ENCODE measurements at regions not wholly inside any gene's neighbourhood (a gene's known extent, or its start where the extent isn't known, plus 50 kb on each side); places are given as distances from the start of the nearest gene placed in this dataset.
"Not testable (repeated sequence)": the region's sequence is repeated elsewhere in the genome, so short reads cannot be mapped to it uniquely, and the experiment has no call there.

- in situ Hi-C loops (cut with HindIII; ENCODE audit: low pct_ligation_motif_present, low sequenced_read_pairs), result no loop called here
- Histone ChIP-seq H3K27ac (no peak overlapping the region), H3K36me3 (replicated peaks) (no peaks in the 10 kb centered on the region), H3K27me3 (replicated peaks) (no peaks in the 10 kb centered on the region), H3K4me3 (ENCODE audit: low read depth, low read length) (no peak overlapping the region)
- no peak for TF ChIP-seq CTCF (IDR thresholded peaks at IDR 0.05; ENCODE audit: low read depth, low read length, missing control alignments)
- no peak for DNase-seq
Observed at GRCh38 chr2:241984658-241985057, 115.1 kb downstream of the RTP5 start.

GRCh38 chr2:241985161-241985985 is 115.8 kb downstream of the RTP5 start:
- H3K4me3 ChIP-seq (ENCODE audit: low read depth, low read length); H3K27ac ChIP-seq; H3K27me3 ChIP-seq (replicated peaks); DNase-seq; in situ Hi-C loops (cut with HindIII; ENCODE audit: low pct_ligation_motif_present, low sequenced_read_pairs); H3K36me3 ChIP-seq (replicated peaks): not testable (repeated sequence)

- no peak for TF ChIP-seq CTCF (IDR thresholded peaks at IDR 0.05; ENCODE audit: low read depth, low read length, missing control alignments)
- no peaks in the 10 kb centered on the region for H3K27me3 ChIP-seq (replicated peaks)
- no peaks in the 10 kb centered on the region for H3K36me3 ChIP-seq (replicated peaks)
- no peak overlapping the region for H3K4me3 ChIP-seq (ENCODE audit: low read depth, low read length)
- no peak overlapping the region for H3K27ac ChIP-seq
- no peak for DNase-seq
- in situ Hi-C loops (cut with HindIII; ENCODE audit: low pct_ligation_motif_present, low sequenced_read_pairs), result no loop called here
Observed at GRCh38 chr2:241985986-241986329, 116.4 kb downstream of the RTP5 start.

GRCh38 chr2:241986836-241987641 is 117.5 kb downstream of the RTP5 start:
- TF ChIP-seq CTCF (IDR thresholded peaks at IDR 0.05; ENCODE audit: low read depth, low read length, missing control alignments), result no peak
- H3K27ac ChIP-seq, result no peak overlapping the region
- H3K36me3 ChIP-seq (replicated peaks), result no peaks in the 10 kb centered on the region
- H3K27me3 ChIP-seq (replicated peaks), result no peaks in the 10 kb centered on the region
- no peak for DNase-seq
- H3K4me3 ChIP-seq (ENCODE audit: low read depth, low read length), result no peak overlapping the region
- in situ Hi-C loops (cut with HindIII; ENCODE audit: low pct_ligation_motif_present, low sequenced_read_pairs), result no loop called here

GRCh38 chr2:241987726-241988125 is 118.2 kb downstream of the RTP5 start:
- no peaks in the 10 kb centered on the region for H3K36me3 ChIP-seq (replicated peaks)
- no peak for DNase-seq
- TF ChIP-seq CTCF (IDR thresholded peaks at IDR 0.05; ENCODE audit: low read depth, low read length, missing control alignments), result no peak
- H3K27me3 ChIP-seq (replicated peaks), result no peaks in the 10 kb centered on the region
- no peak overlapping the region for H3K4me3 ChIP-seq (ENCODE audit: low read depth, low read length)
- no peak overlapping the region for H3K27ac ChIP-seq
- in situ Hi-C loops (cut with HindIII; ENCODE audit: low pct_ligation_motif_present, low sequenced_read_pairs), result no loop called here

- no peak for TF ChIP-seq CTCF (IDR thresholded peaks at IDR 0.05; ENCODE audit: low read depth, low read length, missing control alignments)
- no peaks in the 10 kb centered on the region for H3K36me3 ChIP-seq (replicated peaks)
- H3K27ac ChIP-seq, result no peak overlapping the region
- no peaks in the 10 kb centered on the region for H3K27me3 ChIP-seq (replicated peaks)
- DNase-seq, result no peak
- in situ Hi-C loops (cut with HindIII; ENCODE audit: low pct_ligation_motif_present, low sequenced_read_pairs), result no loop called here
- no peak overlapping the region for H3K4me3 ChIP-seq (ENCODE audit: low read depth, low read length)
Observed at GRCh38 chr2:241988146-241988545, 118.6 kb downstream of the RTP5 start.
